ENCODE measurements at regions not wholly inside any gene's neighbourhood (a gene's known extent, or its start where the extent isn't known, plus 50 kb on each side); places are given as distances from the start of the nearest gene placed in this dataset.
"Not testable (repeated sequence)": the region's sequence is repeated elsewhere in the genome, so short reads cannot be mapped to it uniquely, and the experiment has no call there.

GRCh38 chr6:56719315-56720058 lies 76.8 kb upstream of the DST start:
- not testable (repeated sequence) for H3K27ac ChIP-seq (ENCODE audit: low read depth in 1 of 2, low read length in 2 of 2); H3K9me3 ChIP-seq (ENCODE audit: control insufficient read depth, low read length); DNase-seq; H3K4me3 ChIP-seq (ENCODE audit: low read length in 2 of 2); H3K27me3 ChIP-seq (ENCODE audit: control insufficient read depth in 1 of 2, insufficient read depth in 2 of 2, low read length in 1 of 2); ATAC-seq (ENCODE audit: low FRiP score); H3K36me3 ChIP-seq (ENCODE audit: control insufficient read depth in 1 of 2, insufficient read depth in 2 of 2, low read length in 1 of 2)
- peaks cover 7 to 11% of the 10 kb centered on the region in 2 donors for H3K4me1 ChIP-seq (ENCODE audit: control insufficient read depth in 1 of 2, insufficient read depth in 2 of 2, low read length in 2 of 2)
- WGBS, 2 donors, result 92 to 96% methylated on average over 13 of the region's 13 CpGs
- intact Hi-C loops (cut with DNase I), result loop anchor here in 1 of 2 donors (10.0 kb wide), 1 partner anchor 45 kb away; no protein-coding TSS in a partner anchor

GRCh38 chr6:56718236-56718635 lies 75.5 kb upstream of the DST start:
- intact Hi-C loops (cut with DNase I), result loop anchor here in 1 of 2 donors (10.0 kb wide), 1 partner anchor 47 kb away; no protein-coding TSS in a partner anchor
- H3K27ac ChIP-seq (ENCODE audit: low read depth in 1 of 2, low read length in 2 of 2), result no peak overlapping the region
- no peaks in the 10 kb centered on the region for H3K9me3 ChIP-seq (ENCODE audit: control insufficient read depth, low read length)
- H3K4me3 ChIP-seq (ENCODE audit: low read length in 2 of 2), result no peak overlapping the region
- ATAC-seq (ENCODE audit: low FRiP score) (no peak), DNase-seq (no peak)
- peaks cover 5 to 14% of the 10 kb centered on the region in 2 donors for H3K4me1 ChIP-seq (ENCODE audit: control insufficient read depth in 1 of 2, insufficient read depth in 2 of 2, low read length in 2 of 2)
- no peaks in the 10 kb centered on the region for H3K36me3 ChIP-seq (ENCODE audit: control insufficient read depth in 1 of 2, insufficient read depth in 2 of 2, low read length in 1 of 2)
- no peaks in the 10 kb centered on the region for H3K27me3 ChIP-seq (ENCODE audit: control insufficient read depth in 1 of 2, insufficient read depth in 2 of 2, low read length in 1 of 2)

GRCh38 chr6:56716229-56716628 lies 73.5 kb upstream of the DST start:
- intact Hi-C loops (cut with DNase I), result loop anchor here in 1 of 2 donors (10.0 kb wide), 1 partner anchor 49 kb away; no protein-coding TSS in a partner anchor

GRCh38 chr6:56715741-56716140 lies 73.1 kb upstream of the DST start:
- peaks cover 5 to 14% of the 10 kb centered on the region in 2 donors for H3K4me1 ChIP-seq (ENCODE audit: control insufficient read depth in 1 of 2, insufficient read depth in 2 of 2, low read length in 2 of 2)
- H3K4me3 ChIP-seq (ENCODE audit: low read length in 2 of 2), result no peak overlapping the region
- WGBS, 2 donors, result 91 to 95% methylated on average over 3 of the region's 3 CpGs
- no peaks in the 10 kb centered on the region for H3K27me3 ChIP-seq (ENCODE audit: control insufficient read depth in 1 of 2, insufficient read depth in 2 of 2, low read length in 1 of 2)
- no peaks in the 10 kb centered on the region for H3K36me3 ChIP-seq (ENCODE audit: control insufficient read depth in 1 of 2, insufficient read depth in 2 of 2, low read length in 1 of 2)
- DNase-seq, result no peak
- intact Hi-C loops (cut with DNase I), result loop anchor here in 1 of 2 donors (10.0 kb wide), 1 partner anchor 49 kb away; no protein-coding TSS in a partner anchor
- H3K9me3 ChIP-seq (ENCODE audit: control insufficient read depth, low read length), result no peaks in the 10 kb centered on the region
- ATAC-seq (ENCODE audit: low FRiP score), result no peak
- H3K27ac ChIP-seq (ENCODE audit: low read depth in 1 of 2, low read length in 2 of 2), result peak overlapping the region in 1 of 2 donors; percentile 59

More at GRCh38 chr6:56716229-56716628, 73.5 kb upstream of the DST start:
- ATAC-seq (ENCODE audit: low FRiP score) (no peak), DNase-seq (no peak)
- Histone ChIP-seq H3K27ac (ENCODE audit: low read depth in 1 of 2, low read length in 2 of 2) (no peak overlapping the region), H3K36me3 (ENCODE audit: control insufficient read depth in 1 of 2, insufficient read depth in 2 of 2, low read length in 1 of 2) (no peaks in the 10 kb centered on the region), H3K9me3 (ENCODE audit: control insufficient read depth, low read length) (no peaks in the 10 kb centered on the region), H3K4me1 (ENCODE audit: control insufficient read depth in 1 of 2, insufficient read depth in 2 of 2, low read length in 2 of 2) (peaks cover 5 to 14% of the 10 kb centered on the region in 2 donors), H3K27me3 (ENCODE audit: control insufficient read depth in 1 of 2, insufficient read depth in 2 of 2, low read length in 1 of 2) (no peaks in the 10 kb centered on the region), H3K4me3 (ENCODE audit: low read length in 2 of 2) (no peak overlapping the region)
- WGBS, 2 donors, result 89 to 90% methylated on average over 3 of the region's 3 CpGs

- Histone ChIP-seq H3K4me1 (ENCODE audit: control insufficient read depth in 1 of 2, insufficient read depth in 2 of 2, low read length in 2 of 2) (peaks cover 5 to 14% of the 10 kb centered on the region in 2 donors), H3K27ac (ENCODE audit: low read depth in 1 of 2, low read length in 2 of 2) (peak overlapping the region; percentile 18 to 64), H3K4me3 (ENCODE audit: low read length in 2 of 2) (no peak overlapping the region), H3K9me3 (ENCODE audit: control insufficient read depth, low read length) (no peaks in the 10 kb centered on the region), H3K36me3 (ENCODE audit: control insufficient read depth in 1 of 2, insufficient read depth in 2 of 2, low read length in 1 of 2) (no peaks in the 10 kb centered on the region), H3K27me3 (ENCODE audit: control insufficient read depth in 1 of 2, insufficient read depth in 2 of 2, low read length in 1 of 2) (no peaks in the 10 kb centered on the region)
- DNase-seq (no peak), ATAC-seq (ENCODE audit: low FRiP score) (peak; percentile 29)
- 17 to 19% methylated on average over 2 of the region's 2 CpGs for WGBS, 2 donors
- intact Hi-C loops (cut with DNase I), result loop anchor here in 1 of 2 donors (5.0 to 10.0 kb wide), 2 partner anchors 50 to 127 kb away; no protein-coding TSS in a partner anchor
Measured at GRCh38 chr6:56714982-56715456, 72.3 kb upstream of the DST start.

GRCh38 chr6:56714273-56714672 lies 71.6 kb upstream of the DST start:
- intact Hi-C loops (cut with DNase I), result loop anchor here in 1 of 2 donors (5.0 to 10.0 kb wide), 2 partner anchors 51 to 128 kb away; no protein-coding TSS in a partner anchor
- Histone ChIP-seq H3K4me3 (ENCODE audit: low read length in 2 of 2) (no peak overlapping the region), H3K27me3 (ENCODE audit: control insufficient read depth in 1 of 2, insufficient read depth in 2 of 2, low read length in 1 of 2) (no peaks in the 10 kb centered on the region), H3K36me3 (ENCODE audit: control insufficient read depth in 1 of 2, insufficient read depth in 2 of 2, low read length in 1 of 2) (no peaks in the 10 kb centered on the region), H3K4me1 (ENCODE audit: control insufficient read depth in 1 of 2, insufficient read depth in 2 of 2, low read length in 2 of 2) (peaks cover 5 to 14% of the 10 kb centered on the region in 2 donors), H3K9me3 (ENCODE audit: control insufficient read depth, low read length) (no peaks in the 10 kb centered on the region), H3K27ac (ENCODE audit: low read depth in 1 of 2, low read length in 2 of 2) (peak overlapping the region; percentile 18 to 64)
- WGBS, 2 donors, result 87 to 92% methylated on average over 1 of the region's 1 CpG
- no peak for DNase-seq
- ATAC-seq (ENCODE audit: low FRiP score), result no peak

GRCh38 chr6:56713254-56713672 lies 70.6 kb upstream of the DST start:
- no peaks in the 10 kb centered on the region for H3K9me3 ChIP-seq (ENCODE audit: control insufficient read depth, low read length)
- WGBS, 2 donors, result 5 to 7% methylated on average over 3 of the region's 3 CpGs
- H3K27me3 ChIP-seq (ENCODE audit: control insufficient read depth in 1 of 2, insufficient read depth in 2 of 2, low read length in 1 of 2), result no peaks in the 10 kb centered on the region
- DNase-seq, result peak in 1 of 2 donors; percentile 63
- peak overlapping the region; percentile 43 to 63 for H3K27ac ChIP-seq (ENCODE audit: low read depth in 1 of 2, low read length in 2 of 2)
- no peaks in the 10 kb centered on the region for H3K36me3 ChIP-seq (ENCODE audit: control insufficient read depth in 1 of 2, insufficient read depth in 2 of 2, low read length in 1 of 2)
- peaks cover 5 to 16% of the 10 kb centered on the region in 2 donors for H3K4me1 ChIP-seq (ENCODE audit: control insufficient read depth in 1 of 2, insufficient read depth in 2 of 2, low read length in 2 of 2)
- intact Hi-C loops (cut with DNase I), result loop anchor here in 1 of 2 donors (5.0 to 10.0 kb wide), 2 partner anchors 52 to 129 kb away; no protein-coding TSS in a partner anchor
- H3K4me3 ChIP-seq (ENCODE audit: low read length in 2 of 2), result no peak overlapping the region
- ATAC-seq (ENCODE audit: low FRiP score), result peak; percentile 84

- Histone ChIP-seq H3K27ac (ENCODE audit: low read depth in 1 of 2, low read length in 2 of 2) (no peak overlapping the region), H3K36me3 (ENCODE audit: control insufficient read depth in 1 of 2, insufficient read depth in 2 of 2, low read length in 1 of 2) (no peaks in the 10 kb centered on the region), H3K4me1 (ENCODE audit: control insufficient read depth in 1 of 2, insufficient read depth in 2 of 2, low read length in 2 of 2) (peaks cover 5 to 12% of the 10 kb centered on the region in 2 donors), H3K27me3 (ENCODE audit: control insufficient read depth in 1 of 2, insufficient read depth in 2 of 2, low read length in 1 of 2) (no peaks in the 10 kb centered on the region), H3K4me3 (ENCODE audit: low read length in 2 of 2) (no peak overlapping the region), H3K9me3 (ENCODE audit: control insufficient read depth, low read length) (no peaks in the 10 kb centered on the region)
- 91 to 94% methylated on average over 1 of the region's 1 CpG for WGBS, 2 donors
- intact Hi-C loops (cut with DNase I), result loop anchor here in 1 of 2 donors (5.0 to 10.0 kb wide), 2 partner anchors 54 to 131 kb away; no protein-coding TSS in a partner anchor
- DNase-seq, result no peak
- ATAC-seq (ENCODE audit: low FRiP score), result no peak
Measured at GRCh38 chr6:56710967-56711366, 68.3 kb upstream of the DST start.
